ES-I3 (cell line): ENCODE measurements at regions not wholly inside any gene's neighbourhood (a gene's known extent, or its start where the extent isn't known, plus 50 kb on each side); places are given as distances from the start of the nearest gene placed in this dataset.

ENCODE experiments used
- H3K36me3 ChIP-seq: 2 replicates; pipeline ENCODE4 v1.6.1; 2013; ENCODE audit warnings: mild to moderate bottlenecking, low read length, control low read depth, moderate library complexity; ENCODE audit not compliant: insufficient read depth
- H3K4me1 ChIP-seq: 2 replicates; pipeline ENCODE4 v1.6.1; 2013; ENCODE audit warnings: mild to moderate bottlenecking, control low read depth, low read length; ENCODE audit not compliant: insufficient read depth
- H3K9ac ChIP-seq: 2 replicates; pipeline ENCODE4 v1.6.1; 2013; ENCODE audit warnings: low read depth, mild to moderate bottlenecking, low read length, moderate library complexity
- H3K9me3 ChIP-seq: 2 replicates; pipeline ENCODE4 v1.6.1; 2013; ENCODE audit warnings: mild to moderate bottlenecking, low read length, moderate library complexity; ENCODE audit not compliant: control insufficient read depth, insufficient read depth

GRCh38 chr13:85028035-85028434 is 771.2 kb downstream of the SLITRK6 start:
- no peak overlapping the region for H3K9ac ChIP-seq
- no peaks in the 10 kb centered on the region for H3K4me1 ChIP-seq
- peaks cover 4% of the 10 kb centered on the region; the same call in 1 of the 2 replicates for H3K9me3 ChIP-seq
- no peaks in the 10 kb centered on the region for H3K36me3 ChIP-seq

DNA sequence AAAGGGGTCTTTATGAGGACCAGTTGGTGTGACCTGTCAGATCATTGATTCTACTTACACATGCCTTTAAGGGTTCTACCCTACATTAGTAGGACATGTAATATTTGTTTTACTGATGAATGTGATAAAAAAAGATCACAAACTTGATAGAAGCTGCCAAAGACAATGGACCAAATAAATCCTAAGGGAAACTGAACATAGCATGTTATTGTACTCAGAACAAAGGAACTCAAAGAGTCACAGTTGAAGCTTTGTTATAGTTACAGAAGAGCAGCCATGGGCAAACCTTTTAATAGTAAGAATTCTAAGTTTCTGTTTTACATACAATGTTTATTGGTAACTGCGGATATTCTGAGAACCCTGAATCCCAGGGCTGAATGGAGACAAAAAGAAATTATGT is 780.1 kb downstream of the SLITRK6 start:
- no peaks in the 10 kb centered on the region for H3K9me3 ChIP-seq
- H3K9ac ChIP-seq, result no peak overlapping the region

DNA sequence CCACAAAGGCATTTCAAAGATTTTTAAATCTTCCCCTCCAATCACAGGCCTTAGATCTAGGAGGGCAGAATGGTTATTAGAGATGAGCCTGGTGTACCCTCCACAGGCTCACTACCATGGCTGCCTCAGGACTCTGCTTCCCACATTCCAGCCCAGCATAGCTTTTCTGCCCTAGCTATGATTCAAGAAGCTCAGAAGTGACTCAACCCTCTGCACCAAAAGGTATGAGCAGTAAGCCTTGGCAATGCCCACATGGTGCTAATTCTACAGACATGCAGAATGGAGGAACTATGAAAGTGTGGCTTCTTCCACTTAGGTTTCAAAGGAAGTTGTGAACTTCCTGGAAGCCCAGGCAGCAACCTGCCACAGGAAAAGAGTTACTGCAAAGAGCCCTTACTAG is 786.2 kb downstream of the SLITRK6 start:
- H3K4me1 ChIP-seq, result no peaks in the 10 kb centered on the region
- no peaks in the 10 kb centered on the region; the same call in none of the 2 replicates for H3K9me3 ChIP-seq
- H3K36me3 ChIP-seq, result no peaks in the 10 kb centered on the region
- no peak overlapping the region for H3K9ac ChIP-seq

More for the DNA sequence above, 780.1 kb downstream of the SLITRK6 start:
- Histone ChIP-seq H3K36me3 (no peaks in the 10 kb centered on the region), H3K4me1 (no peaks in the 10 kb centered on the region)

- Histone ChIP-seq H3K4me1 (no peaks in the 10 kb centered on the region), H3K36me3 (no peaks in the 10 kb centered on the region), H3K9me3 (no peaks in the 10 kb centered on the region; the same call in none of the 2 replicates), H3K9ac (no peak overlapping the region)
These were observed 789.8 kb downstream of the SLITRK6 start for GRCh38 chr13:85009447-85009846.

GRCh38 chr13:84999252-84999651 is 800.0 kb downstream of the SLITRK6 start:
- Histone ChIP-seq H3K9me3 (no peaks in the 10 kb centered on the region), H3K4me1 (no peaks in the 10 kb centered on the region), H3K36me3 (no peaks in the 10 kb centered on the region), H3K9ac (no peak overlapping the region)

- Histone ChIP-seq H3K9ac (no peak overlapping the region), H3K9me3 (no peaks in the 10 kb centered on the region), H3K4me1 (no peaks in the 10 kb centered on the region), H3K36me3 (no peaks in the 10 kb centered on the region)
These were observed 800.5 kb downstream of the SLITRK6 start for GRCh38 chr13:84998681-84999080.

DNA sequence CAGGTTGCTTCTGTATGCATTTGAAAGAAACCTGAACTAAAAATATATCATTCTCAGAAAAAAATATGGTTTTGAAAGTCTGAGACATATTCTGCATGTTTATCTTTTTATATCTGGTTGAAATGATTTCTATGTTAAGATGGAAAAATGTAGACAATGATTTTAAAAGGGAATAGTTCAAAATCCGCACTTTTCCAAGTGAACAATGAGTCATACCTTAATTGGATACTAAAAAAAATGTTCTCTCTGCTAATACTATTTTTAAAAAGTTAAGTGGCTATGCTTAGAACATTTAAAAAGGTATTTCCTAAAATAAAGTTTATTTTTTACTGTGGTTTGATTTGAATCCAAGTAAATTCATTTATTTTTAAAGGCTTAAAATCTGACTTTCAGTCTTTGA is 801.4 kb downstream of the SLITRK6 start:
- no peaks in the 10 kb centered on the region for H3K4me1 ChIP-seq
- no peak overlapping the region for H3K9ac ChIP-seq
- no peaks in the 10 kb centered on the region for H3K9me3 ChIP-seq
- H3K36me3 ChIP-seq, result no peaks in the 10 kb centered on the region

GRCh38 chr13:84994582-84994981 is 804.6 kb downstream of the SLITRK6 start:
- H3K4me1 ChIP-seq, result no peaks in the 10 kb centered on the region
- no peaks in the 10 kb centered on the region for H3K36me3 ChIP-seq
- no peaks in the 10 kb centered on the region for H3K9me3 ChIP-seq
- no peak overlapping the region for H3K9ac ChIP-seq

- H3K9me3 ChIP-seq, result no peaks in the 10 kb centered on the region
- no peaks in the 10 kb centered on the region for H3K36me3 ChIP-seq
- no peak overlapping the region for H3K9ac ChIP-seq
- no peaks in the 10 kb centered on the region for H3K4me1 ChIP-seq
These were observed 813.4 kb downstream of the SLITRK6 start for GRCh38 chr13:84985860-84986259.

DNA sequence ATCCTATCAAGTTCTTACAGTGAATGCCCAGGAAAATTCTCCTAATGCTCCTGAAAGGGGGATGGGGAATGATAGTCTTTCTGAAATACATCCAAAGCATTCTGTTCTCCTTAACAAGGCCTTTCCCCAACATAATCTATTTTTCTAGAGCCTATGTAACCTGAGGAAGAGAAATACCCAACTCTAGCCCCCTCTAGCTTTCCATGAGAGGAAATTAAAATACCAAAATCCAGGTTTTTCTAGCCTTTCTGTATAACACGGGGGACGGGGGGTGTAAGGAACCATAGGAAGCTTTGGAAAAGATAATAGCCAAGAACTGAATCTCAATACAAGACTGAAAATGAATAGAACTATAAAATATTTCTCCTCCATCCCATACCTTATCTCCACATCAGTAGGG is 815.9 kb downstream of the SLITRK6 start:
- no peaks in the 10 kb centered on the region for H3K36me3 ChIP-seq

DNA sequence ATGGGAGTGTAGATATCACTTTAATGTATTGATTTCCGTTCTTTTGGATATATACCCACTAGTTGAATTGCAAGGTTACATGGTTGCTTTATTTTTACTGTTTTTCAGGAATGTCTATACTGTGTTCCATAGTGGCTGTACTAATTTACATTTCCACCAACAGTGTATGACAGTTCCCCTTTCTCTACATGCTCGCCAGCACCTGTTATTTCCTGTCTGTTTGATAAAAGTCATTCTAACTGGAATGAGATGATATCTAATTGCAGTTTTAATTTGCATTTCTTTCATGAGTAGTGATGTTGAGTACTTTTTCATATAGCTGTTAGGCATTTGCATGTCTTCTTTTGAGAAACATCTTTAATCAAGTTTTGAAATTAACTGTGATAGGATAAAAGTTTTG is 818.6 kb downstream of the SLITRK6 start:
- Histone ChIP-seq H3K9me3 (no peaks in the 10 kb centered on the region), H3K4me1 (no peaks in the 10 kb centered on the region), H3K9ac (no peak overlapping the region), H3K36me3 (no peaks in the 10 kb centered on the region)

More for the DNA sequence above, 815.9 kb downstream of the SLITRK6 start:
- Histone ChIP-seq H3K9me3 (no peaks in the 10 kb centered on the region), H3K9ac (no peak overlapping the region), H3K4me1 (no peaks in the 10 kb centered on the region)

- Histone ChIP-seq H3K36me3 (no peaks in the 10 kb centered on the region), H3K9me3 (no peaks in the 10 kb centered on the region), H3K4me1 (no peaks in the 10 kb centered on the region), H3K9ac (no peak overlapping the region)
These were observed 820.4 kb downstream of the SLITRK6 start for GRCh38 chr13:84978851-84979250.

DNA sequence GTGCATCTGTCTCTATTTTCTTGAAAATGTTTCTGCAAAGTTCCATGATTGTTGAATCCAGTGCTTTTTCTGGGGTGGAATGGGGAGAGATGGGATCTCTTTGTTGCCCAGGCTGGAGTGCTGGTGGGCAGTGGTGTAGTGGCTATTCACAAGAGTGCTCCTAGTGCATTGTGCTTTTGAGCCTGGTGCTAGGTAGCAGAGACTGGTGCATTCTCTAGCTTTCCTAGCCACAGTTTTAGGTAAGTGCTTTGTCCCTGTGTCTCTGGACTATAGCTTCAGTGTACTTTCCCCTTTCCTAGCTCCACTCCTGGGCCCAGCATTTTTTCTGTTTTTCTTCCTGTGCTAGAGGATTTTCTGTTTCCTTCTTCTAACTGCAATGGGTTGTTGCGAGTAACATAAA is 825.6 kb downstream of the SLITRK6 start:
- no peaks in the 10 kb centered on the region for H3K9me3 ChIP-seq
- no peaks in the 10 kb centered on the region for H3K36me3 ChIP-seq
- no peak overlapping the region for H3K9ac ChIP-seq
- no peaks in the 10 kb centered on the region for H3K4me1 ChIP-seq

DNA sequence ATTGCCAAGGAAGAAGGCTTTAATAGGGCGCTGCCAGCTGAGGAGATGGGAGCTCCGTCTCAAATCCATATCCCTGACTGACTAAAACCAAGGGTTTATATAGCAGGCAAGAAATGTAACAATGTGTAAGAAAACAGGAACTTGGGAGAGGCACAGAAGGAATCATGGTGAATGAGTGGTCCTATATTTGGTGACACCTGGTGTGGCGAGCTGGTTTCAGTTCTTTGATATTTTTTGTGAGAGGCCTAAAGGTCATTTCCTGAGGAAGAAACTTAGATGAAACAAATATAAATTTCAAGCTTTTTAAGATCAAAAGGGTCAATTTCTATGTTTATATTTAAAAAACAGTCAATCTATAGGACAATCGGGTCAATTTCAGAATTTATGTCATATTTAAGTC is 826.3 kb downstream of the SLITRK6 start:
- Histone ChIP-seq H3K9ac (no peak overlapping the region), H3K9me3 (no peaks in the 10 kb centered on the region)

DNA sequence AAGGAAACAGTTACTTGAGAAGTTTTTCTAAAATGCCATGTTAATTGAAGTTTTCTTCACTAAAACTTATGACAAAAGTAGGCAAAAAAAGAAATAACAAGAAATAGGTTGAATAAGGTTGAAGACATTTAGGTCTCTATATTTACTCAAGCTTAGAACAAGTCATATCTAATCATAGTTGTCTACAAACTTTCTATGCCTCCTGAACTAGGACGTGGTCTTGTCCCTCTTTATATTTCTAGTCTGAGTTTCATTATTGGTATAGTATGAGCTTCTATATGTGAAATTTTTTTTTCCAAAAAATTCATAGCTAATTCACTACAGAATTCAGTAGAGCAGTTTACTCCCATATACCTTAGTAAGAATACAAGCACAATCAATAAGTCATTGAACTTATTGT is 836.4 kb downstream of the SLITRK6 start:
- no peaks in the 10 kb centered on the region for H3K9me3 ChIP-seq
- no peaks in the 10 kb centered on the region for H3K4me1 ChIP-seq
- no peaks in the 10 kb centered on the region for H3K36me3 ChIP-seq
- no peak overlapping the region for H3K9ac ChIP-seq

More for the DNA sequence above, 826.3 kb downstream of the SLITRK6 start:
- no peaks in the 10 kb centered on the region for H3K36me3 ChIP-seq
- H3K4me1 ChIP-seq, result no peaks in the 10 kb centered on the region

DNA sequence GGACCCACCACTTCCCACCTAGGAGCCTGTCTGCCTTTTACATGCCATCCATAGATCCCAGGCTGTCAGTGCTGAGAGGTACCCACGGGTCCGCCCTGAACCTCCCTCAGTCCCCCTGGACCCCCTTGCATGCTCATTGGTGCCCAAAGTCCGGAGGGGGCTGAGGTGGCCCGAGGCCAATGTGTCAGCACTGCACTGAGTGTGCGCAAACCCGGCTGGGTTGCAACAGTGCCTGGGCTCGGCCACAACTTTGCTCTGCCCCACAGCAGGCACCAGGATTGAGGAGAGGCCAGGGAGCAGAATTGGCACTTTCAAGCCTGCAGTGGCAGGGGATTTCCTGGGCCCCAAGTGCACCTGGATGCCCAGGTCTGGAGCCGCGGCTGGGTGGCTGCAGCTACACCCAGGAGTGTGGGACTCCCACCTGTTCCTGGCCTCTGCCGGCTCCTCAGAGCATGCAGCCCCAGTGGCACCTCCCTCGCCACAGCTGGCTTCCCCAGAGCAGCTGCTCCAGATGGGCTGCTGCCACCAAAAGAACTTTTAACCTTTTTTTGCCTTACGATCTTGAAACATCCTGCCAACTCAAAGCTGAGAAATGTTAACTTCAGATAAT is 837.0 kb downstream of the SLITRK6 start:
- Histone ChIP-seq H3K9ac (no peak overlapping the region), H3K36me3 (no peaks in the 10 kb centered on the region), H3K9me3 (no peaks in the 10 kb centered on the region), H3K4me1 (no peaks in the 10 kb centered on the region)
